ENCODE measurements at regions not wholly inside any gene's neighbourhood (a gene's known extent, or its start where the extent isn't known, plus 50 kb on each side); places are given as distances from the start of the nearest gene placed in this dataset.

GRCh38 chr17:71392715-71393567, 727.9 kb upstream of the SOX9 start:
- H3K4me3 ChIP-seq (ENCODE audit: low read depth in 2 of 2, low read length in 2 of 2), result no peak overlapping the region
- ATAC-seq, result no peak
- TF ChIP-seq, protein P1, sequence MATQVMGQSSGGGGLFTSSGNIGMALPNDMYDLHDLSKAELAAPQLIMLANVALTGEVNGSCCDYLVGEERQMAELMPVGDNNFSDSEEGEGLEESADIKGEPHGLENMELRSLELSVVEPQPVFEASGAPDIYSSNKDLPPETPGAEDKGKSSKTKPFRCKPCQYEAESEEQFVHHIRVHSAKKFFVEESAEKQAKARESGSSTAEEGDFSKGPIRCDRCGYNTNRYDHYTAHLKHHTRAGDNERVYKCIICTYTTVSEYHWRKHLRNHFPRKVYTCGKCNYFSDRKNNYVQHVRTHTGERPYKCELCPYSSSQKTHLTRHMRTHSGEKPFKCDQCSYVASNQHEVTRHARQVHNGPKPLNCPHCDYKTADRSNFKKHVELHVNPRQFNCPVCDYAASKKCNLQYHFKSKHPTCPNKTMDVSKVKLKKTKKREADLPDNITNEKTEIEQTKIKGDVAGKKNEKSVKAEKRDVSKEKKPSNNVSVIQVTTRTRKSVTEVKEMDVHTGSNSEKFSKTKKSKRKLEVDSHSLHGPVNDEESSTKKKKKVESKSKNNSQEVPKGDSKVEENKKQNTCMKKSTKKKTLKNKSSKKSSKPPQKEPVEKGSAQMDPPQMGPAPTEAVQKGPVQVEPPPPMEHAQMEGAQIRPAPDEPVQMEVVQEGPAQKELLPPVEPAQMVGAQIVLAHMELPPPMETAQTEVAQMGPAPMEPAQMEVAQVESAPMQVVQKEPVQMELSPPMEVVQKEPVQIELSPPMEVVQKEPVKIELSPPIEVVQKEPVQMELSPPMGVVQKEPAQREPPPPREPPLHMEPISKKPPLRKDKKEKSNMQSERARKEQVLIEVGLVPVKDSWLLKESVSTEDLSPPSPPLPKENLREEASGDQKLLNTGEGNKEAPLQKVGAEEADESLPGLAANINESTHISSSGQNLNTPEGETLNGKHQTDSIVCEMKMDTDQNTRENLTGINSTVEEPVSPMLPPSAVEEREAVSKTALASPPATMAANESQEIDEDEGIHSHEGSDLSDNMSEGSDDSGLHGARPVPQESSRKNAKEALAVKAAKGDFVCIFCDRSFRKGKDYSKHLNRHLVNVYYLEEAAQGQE (IDR thresholded peaks at IDR 0.05; ENCODE audit: insufficient read depth in 1 of 2, low read depth in 2 of 2, low read length in 1 of 2), result no peak
- TF ChIP-seq TCF7L2 (IDR thresholded peaks at IDR 0.05; ENCODE audit: low read depth, low read length) (no peak), POLR2AphosphoS5 (IDR thresholded peaks at IDR 0.05; ENCODE audit: low read depth, low read length) (no peak), SIN3A (IDR thresholded peaks at IDR 0.05; ENCODE audit: borderline replicate concordance, insufficient read depth, low read depth, low read length) (no peak)
- TF ChIP-seq, protein P2, sequence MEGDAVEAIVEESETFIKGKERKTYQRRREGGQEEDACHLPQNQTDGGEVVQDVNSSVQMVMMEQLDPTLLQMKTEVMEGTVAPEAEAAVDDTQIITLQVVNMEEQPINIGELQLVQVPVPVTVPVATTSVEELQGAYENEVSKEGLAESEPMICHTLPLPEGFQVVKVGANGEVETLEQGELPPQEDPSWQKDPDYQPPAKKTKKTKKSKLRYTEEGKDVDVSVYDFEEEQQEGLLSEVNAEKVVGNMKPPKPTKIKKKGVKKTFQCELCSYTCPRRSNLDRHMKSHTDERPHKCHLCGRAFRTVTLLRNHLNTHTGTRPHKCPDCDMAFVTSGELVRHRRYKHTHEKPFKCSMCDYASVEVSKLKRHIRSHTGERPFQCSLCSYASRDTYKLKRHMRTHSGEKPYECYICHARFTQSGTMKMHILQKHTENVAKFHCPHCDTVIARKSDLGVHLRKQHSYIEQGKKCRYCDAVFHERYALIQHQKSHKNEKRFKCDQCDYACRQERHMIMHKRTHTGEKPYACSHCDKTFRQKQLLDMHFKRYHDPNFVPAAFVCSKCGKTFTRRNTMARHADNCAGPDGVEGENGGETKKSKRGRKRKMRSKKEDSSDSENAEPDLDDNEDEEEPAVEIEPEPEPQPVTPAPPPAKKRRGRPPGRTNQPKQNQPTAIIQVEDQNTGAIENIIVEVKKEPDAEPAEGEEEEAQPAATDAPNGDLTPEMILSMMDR (IDR thresholded peaks at IDR 0.05), result no peak
- H3K9me3 ChIP-seq (ENCODE audit: control insufficient read depth, insufficient read depth, low read depth, low read length), result no peaks in the 10 kb centered on the region
- CTCF ChIA-PET, result no interaction called here
- no TSS peak for BruUV-seq (replicated peaks)
- in situ Hi-C loops (cut with HindIII; ENCODE audit: low pct_unique_long_range_greater_than_20kb, low sequenced_read_pairs), result no loop called here
- no peak for DNase-seq (ENCODE audit: low read depth, low spot score)
- H3K27ac ChIP-seq (ENCODE audit: low read length), result no peak overlapping the region
- H3K36me3 ChIP-seq (ENCODE audit: control insufficient read depth, insufficient read depth, low read length), result no peaks in the 10 kb centered on the region
- POLR2A ChIA-PET, result no interaction called here
- intact Hi-C loops (cut with micrococcal nuclease; ENCODE audit: unreplicated experiment), result no loop called here
- H3K4me1 ChIP-seq (ENCODE audit: control insufficient read depth, insufficient read depth, low read length), result no peaks in the 10 kb centered on the region
- H3K27me3 ChIP-seq (ENCODE audit: control insufficient read depth, insufficient read depth, low read length), result no peaks in the 10 kb centered on the region

- H3K4me1 ChIP-seq (ENCODE audit: control insufficient read depth, insufficient read depth, low read length), result no peaks in the 10 kb centered on the region
- POLR2A ChIA-PET, result no interaction called here
- TF ChIP-seq TCF7L2 (IDR thresholded peaks at IDR 0.05; ENCODE audit: low read depth, low read length) (no peak), POLR2AphosphoS5 (IDR thresholded peaks at IDR 0.05; ENCODE audit: low read depth, low read length) (no peak), SIN3A (IDR thresholded peaks at IDR 0.05; ENCODE audit: borderline replicate concordance, insufficient read depth, low read depth, low read length) (no peak)
- TF ChIP-seq, protein P1 (IDR thresholded peaks at IDR 0.05; ENCODE audit: insufficient read depth in 1 of 2, low read depth in 2 of 2, low read length in 1 of 2), result no peak
- TF ChIP-seq, protein P2 (IDR thresholded peaks at IDR 0.05), result no peak
- no peak overlapping the region for H3K27ac ChIP-seq (ENCODE audit: low read length)
- in situ Hi-C loops (cut with HindIII; ENCODE audit: low pct_unique_long_range_greater_than_20kb, low sequenced_read_pairs), result no loop called here
- DNase-seq (ENCODE audit: low read depth, low spot score) (no peak), ATAC-seq (no peak)
- no peaks in the 10 kb centered on the region for H3K36me3 ChIP-seq (ENCODE audit: control insufficient read depth, insufficient read depth, low read length)
- intact Hi-C loops (cut with micrococcal nuclease; ENCODE audit: unreplicated experiment), result no loop called here
- H3K9me3 ChIP-seq (ENCODE audit: control insufficient read depth, insufficient read depth, low read depth, low read length), result no peaks in the 10 kb centered on the region
- H3K27me3 ChIP-seq (ENCODE audit: control insufficient read depth, insufficient read depth, low read length), result no peaks in the 10 kb centered on the region
- no peak overlapping the region for H3K4me3 ChIP-seq (ENCODE audit: low read depth in 2 of 2, low read length in 2 of 2)
- CTCF ChIA-PET, result interaction anchor here (0.6 kb wide), 1 partner anchor 43 kb away, joined by 3 read pairs; no protein-coding TSS in a partner anchor
- no TSS peak for BruUV-seq (replicated peaks)
Measured at GRCh38 chr17:71395901-71396300, 724.9 kb upstream of the SOX9 start.

Data from Panc1 (cell line).